WI38 (cell line): ENCODE measurements at regions not wholly inside any gene's neighbourhood (a gene's known extent, or its start where the extent isn't known, plus 50 kb on each side); places are given as distances from the start of the nearest gene placed in this dataset.

Source experiments
- H3K4me3 ChIP-seq: 2 replicates; pipeline ENCODE4 v1.5.1; 2011; ENCODE audit warnings: low read depth, mild to moderate bottlenecking, control low read depth, low read length
- TF ChIP-seq, protein P1 (sequence below): IDR thresholded peaks from 2 replicates; pipeline ENCODE4 v1.5.1; 2012; ENCODE audit warnings: low read depth, mild to moderate bottlenecking, control low read depth, low read length

GRCh38 chr13:109665781-109666249 lies 120.6 kb downstream of the IRS2 start:
- no peak overlapping the region for H3K4me3 ChIP-seq
- TF ChIP-seq, protein P1, sequence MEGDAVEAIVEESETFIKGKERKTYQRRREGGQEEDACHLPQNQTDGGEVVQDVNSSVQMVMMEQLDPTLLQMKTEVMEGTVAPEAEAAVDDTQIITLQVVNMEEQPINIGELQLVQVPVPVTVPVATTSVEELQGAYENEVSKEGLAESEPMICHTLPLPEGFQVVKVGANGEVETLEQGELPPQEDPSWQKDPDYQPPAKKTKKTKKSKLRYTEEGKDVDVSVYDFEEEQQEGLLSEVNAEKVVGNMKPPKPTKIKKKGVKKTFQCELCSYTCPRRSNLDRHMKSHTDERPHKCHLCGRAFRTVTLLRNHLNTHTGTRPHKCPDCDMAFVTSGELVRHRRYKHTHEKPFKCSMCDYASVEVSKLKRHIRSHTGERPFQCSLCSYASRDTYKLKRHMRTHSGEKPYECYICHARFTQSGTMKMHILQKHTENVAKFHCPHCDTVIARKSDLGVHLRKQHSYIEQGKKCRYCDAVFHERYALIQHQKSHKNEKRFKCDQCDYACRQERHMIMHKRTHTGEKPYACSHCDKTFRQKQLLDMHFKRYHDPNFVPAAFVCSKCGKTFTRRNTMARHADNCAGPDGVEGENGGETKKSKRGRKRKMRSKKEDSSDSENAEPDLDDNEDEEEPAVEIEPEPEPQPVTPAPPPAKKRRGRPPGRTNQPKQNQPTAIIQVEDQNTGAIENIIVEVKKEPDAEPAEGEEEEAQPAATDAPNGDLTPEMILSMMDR: no peak

DNA sequence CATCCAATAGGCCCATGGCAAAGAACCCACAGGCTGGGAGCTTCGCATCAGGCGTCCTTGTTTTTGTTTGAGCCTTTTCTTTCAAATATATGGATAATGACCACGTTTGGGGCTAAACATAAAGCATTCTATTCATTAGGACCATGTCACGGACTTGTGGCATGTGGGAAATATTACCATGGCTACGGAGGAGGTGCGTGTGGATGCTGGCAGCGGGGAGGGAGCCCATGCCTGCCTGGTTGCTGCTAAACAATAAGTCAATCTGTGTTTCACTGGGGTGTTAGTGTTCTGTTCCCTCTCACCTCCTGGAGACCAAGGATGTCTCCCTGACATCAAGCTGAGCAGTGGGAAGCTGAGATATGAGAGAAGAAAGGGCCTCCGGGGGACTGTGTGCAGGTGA lies 121.1 kb downstream of the IRS2 start:
- TF ChIP-seq, protein P1: no peak
- no peak overlapping the region for H3K4me3 ChIP-seq

DNA sequence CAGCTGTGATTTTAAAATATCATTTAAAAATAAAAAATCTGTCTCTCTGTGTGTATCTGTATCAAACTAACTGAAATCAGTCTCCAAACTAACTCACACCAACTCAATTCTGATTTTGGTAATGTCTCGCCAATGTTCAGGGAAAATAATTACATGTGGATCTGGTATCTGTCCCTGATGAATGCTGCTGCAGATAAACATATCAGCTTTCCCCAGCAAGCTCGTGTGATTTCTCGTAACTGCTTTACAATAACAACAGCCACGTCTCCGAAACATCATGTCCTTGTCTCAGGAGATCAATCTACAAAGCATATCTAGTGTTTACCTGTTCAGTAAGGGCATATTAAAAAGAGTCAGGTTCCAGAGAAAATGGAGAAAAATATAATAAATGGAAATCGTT lies 129.0 kb downstream of the IRS2 start:
- TF ChIP-seq, protein P1: no peak
- no peak overlapping the region for H3K4me3 ChIP-seq

GRCh38 chr13:109656206-109656605 lies 130.2 kb downstream of the IRS2 start:
- TF ChIP-seq, protein P1: no peak

GRCh38 chr13:109655611-109656010 lies 130.8 kb downstream of the IRS2 start:
- TF ChIP-seq, protein P1: no peak
- no peak overlapping the region for H3K4me3 ChIP-seq

More at GRCh38 chr13:109656206-109656605, 130.2 kb downstream of the IRS2 start:
- H3K4me3 ChIP-seq: no peak overlapping the region

DNA sequence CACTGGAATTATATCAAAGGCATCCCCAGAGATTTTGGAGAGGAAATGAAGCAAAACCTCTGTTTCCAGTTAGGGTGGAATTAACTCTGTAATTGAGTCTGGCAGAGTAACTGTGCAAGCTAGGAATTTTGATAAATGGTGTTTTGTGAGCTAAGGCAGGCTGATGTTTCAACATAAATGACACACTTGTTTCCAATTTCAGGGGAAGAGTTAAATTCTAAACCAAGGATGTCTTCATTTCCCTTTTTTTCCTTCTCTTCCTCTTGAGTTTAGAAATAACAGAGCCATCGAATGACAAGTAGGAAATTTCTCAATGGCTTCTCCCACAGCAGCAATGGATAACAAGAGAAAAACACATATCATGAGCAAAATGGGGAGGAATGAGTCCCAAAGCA lies 131.2 kb downstream of the IRS2 start:
- TF ChIP-seq, protein P1: no peak
- H3K4me3 ChIP-seq: no peak overlapping the region

GRCh38 chr13:109654341-109655205 lies 131.8 kb downstream of the IRS2 start:
- no peak overlapping the region for H3K4me3 ChIP-seq
- TF ChIP-seq, protein P1: no peak
